DND-41 (cell line): ENCODE measurements at regions not wholly inside any gene's neighbourhood (a gene's known extent, or its start where the extent isn't known, plus 50 kb on each side); places are given as distances from the start of the nearest gene placed in this dataset.

Source experiments
- ATAC-seq: fragments of 200-7000 bp; cut with Tn5 transposase; 3 replicates; pipeline ENCODE4 v1.9.1; 2021; ENCODE audit warnings: low read depth; ENCODE audit not compliant: insufficient read depth
- DNase-seq: peaks from one replicate; pipeline ENCODE4 v3.0.0-alpha.2; 2020
- H2AFZ ChIP-seq: 2 replicates; pipeline ENCODE4 v1.6.0; 2012; ENCODE audit warnings: low read depth, low read length
- H3K27ac ChIP-seq: 2 replicates; pipeline ENCODE4 v1.5.1; 2012; ENCODE audit warnings: low read length, inconsistent platforms
- H3K27me3 ChIP-seq: fragments of 200-600 bp; sonication (generic); 2 replicates; pipeline ENCODE4 v1.6.0; 2012; ENCODE audit warnings: low read length, mild to moderate bottlenecking, inconsistent platforms; ENCODE audit not compliant: insufficient read depth, poor library complexity
- H3K36me3 ChIP-seq: 2 replicates; pipeline ENCODE4 v1.5.1; 2012; ENCODE audit warnings: low read length, inconsistent platforms; ENCODE audit not compliant: insufficient read depth
- H3K4me1 ChIP-seq: 2 replicates; pipeline ENCODE4 v1.5.1; 2012; ENCODE audit warnings: mild to moderate bottlenecking, low read length; ENCODE audit not compliant: insufficient read depth
- H3K4me2 ChIP-seq: 2 replicates; pipeline ENCODE4 v1.6.0; 2012; ENCODE audit warnings: mild to moderate bottlenecking, moderate library complexity, low read length, inconsistent platforms; ENCODE audit not compliant: insufficient read depth
- H3K4me3 ChIP-seq, 2 experiments: fragments of 200-600 bp in 1 of 2; shearing (Covaris generic) in 1 of 2; 2 replicates each; pipeline ENCODE4 v1.5.1; 2012 to 2016; ENCODE audit warnings: inconsistent platforms in 2 of 2, low read length in 2 of 2, mild to moderate bottlenecking in 2 of 2, low read depth in 1 of 2, moderate library complexity in 1 of 2
- H3K79me2 ChIP-seq: 2 replicates; pipeline ENCODE4 v1.6.0; 2012; ENCODE audit warnings: low read length, inconsistent platforms; ENCODE audit not compliant: insufficient read depth
- H3K9ac ChIP-seq: 2 replicates; pipeline ENCODE4 v1.6.0; 2012; ENCODE audit warnings: low read depth, mild to moderate bottlenecking, inconsistent platforms, low read length, moderate library complexity
- H3K9me3 ChIP-seq: 2 replicates; pipeline ENCODE4 v1.5.1; 2012; ENCODE audit warnings: low read length, moderate library complexity, mild to moderate bottlenecking, inconsistent platforms; ENCODE audit not compliant: insufficient read depth, severe bottlenecking
- H4K20me1 ChIP-seq: 2 replicates; pipeline ENCODE4 v1.6.0; 2012; ENCODE audit warnings: low read length; ENCODE audit not compliant: insufficient read depth
- EZH2 ChIP-seq: IDR thresholded peaks from 3 replicates; pipeline ENCODE4 v1.6.1; 2012; ENCODE audit warnings: borderline replicate concordance, low read depth, mild to moderate bottlenecking, moderate library complexity, low read length, inconsistent platforms; ENCODE audit not compliant: severe bottlenecking
- TF ChIP-seq, protein P1 (sequence below): IDR thresholded peaks from 2 replicates; pipeline ENCODE4 v1.5.1; 2012; ENCODE audit warnings: borderline replicate concordance, low read length, moderate library complexity, mild to moderate bottlenecking; ENCODE audit not compliant: poor library complexity, severe bottlenecking; ENCODE audit errors: extremely low read depth

DNA sequence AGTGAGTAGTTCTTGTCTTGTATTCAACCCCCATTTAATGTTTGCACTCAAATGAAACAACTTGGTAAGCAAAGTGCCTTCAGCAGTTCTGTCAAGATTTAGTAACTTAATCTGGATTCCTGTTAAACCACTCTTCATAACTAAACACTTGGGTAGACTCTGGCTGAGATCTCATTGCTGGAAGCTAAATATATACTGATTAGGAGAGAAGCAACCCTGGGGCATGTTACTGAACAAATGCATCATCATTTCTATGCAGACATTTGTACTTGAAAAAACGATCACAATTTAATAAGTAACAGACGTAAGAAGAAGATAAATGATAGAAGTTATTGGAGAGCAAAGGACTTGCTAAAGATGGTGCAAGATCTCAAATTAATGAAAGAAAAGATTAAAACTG lies 308.4 kb upstream of the POM121L12 start:
- no peak overlapping the region for H3K9ac ChIP-seq
- ATAC-seq = no peak
- TF ChIP-seq EZH2 = no peak
- TF ChIP-seq, protein P1, sequence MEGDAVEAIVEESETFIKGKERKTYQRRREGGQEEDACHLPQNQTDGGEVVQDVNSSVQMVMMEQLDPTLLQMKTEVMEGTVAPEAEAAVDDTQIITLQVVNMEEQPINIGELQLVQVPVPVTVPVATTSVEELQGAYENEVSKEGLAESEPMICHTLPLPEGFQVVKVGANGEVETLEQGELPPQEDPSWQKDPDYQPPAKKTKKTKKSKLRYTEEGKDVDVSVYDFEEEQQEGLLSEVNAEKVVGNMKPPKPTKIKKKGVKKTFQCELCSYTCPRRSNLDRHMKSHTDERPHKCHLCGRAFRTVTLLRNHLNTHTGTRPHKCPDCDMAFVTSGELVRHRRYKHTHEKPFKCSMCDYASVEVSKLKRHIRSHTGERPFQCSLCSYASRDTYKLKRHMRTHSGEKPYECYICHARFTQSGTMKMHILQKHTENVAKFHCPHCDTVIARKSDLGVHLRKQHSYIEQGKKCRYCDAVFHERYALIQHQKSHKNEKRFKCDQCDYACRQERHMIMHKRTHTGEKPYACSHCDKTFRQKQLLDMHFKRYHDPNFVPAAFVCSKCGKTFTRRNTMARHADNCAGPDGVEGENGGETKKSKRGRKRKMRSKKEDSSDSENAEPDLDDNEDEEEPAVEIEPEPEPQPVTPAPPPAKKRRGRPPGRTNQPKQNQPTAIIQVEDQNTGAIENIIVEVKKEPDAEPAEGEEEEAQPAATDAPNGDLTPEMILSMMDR = no peak
- H3K27me3 ChIP-seq = no peaks in the 10 kb centered on the region
- no peak overlapping the region for H3K4me2 ChIP-seq
- no peaks in the 10 kb centered on the region for H3K4me1 ChIP-seq
- no peak overlapping the region for H2AFZ ChIP-seq
- no peaks in the 10 kb centered on the region for H3K79me2 ChIP-seq
- H4K20me1 ChIP-seq = no peaks in the 10 kb centered on the region
- DNase-seq = no peak
- H3K36me3 ChIP-seq = no peaks in the 10 kb centered on the region
- H3K4me3 ChIP-seq = no peak overlapping the region
- no peak overlapping the region for H3K27ac ChIP-seq
- no peaks in the 10 kb centered on the region for H3K9me3 ChIP-seq

DNA sequence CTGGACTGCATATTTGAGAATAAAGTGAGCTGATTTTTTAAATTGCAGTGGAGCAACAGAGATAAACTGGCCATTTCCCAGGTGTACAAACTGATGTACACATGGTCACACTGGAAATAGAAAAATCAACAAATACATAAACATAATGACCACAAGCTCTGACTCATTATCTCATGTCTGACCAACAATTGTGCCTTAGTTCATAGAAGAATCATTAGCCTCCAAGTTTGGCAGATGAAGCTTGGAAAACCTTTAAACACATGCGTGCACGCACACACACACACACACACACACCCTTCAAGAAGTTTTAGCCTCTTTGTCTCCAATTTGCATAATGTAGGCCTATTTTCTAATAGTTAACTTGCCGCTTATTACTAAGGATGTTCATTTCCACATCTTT lies 308.9 kb upstream of the POM121L12 start:
- Histone ChIP-seq H3K27me3 (no peaks in the 10 kb centered on the region), H4K20me1 (no peaks in the 10 kb centered on the region), H3K9ac (no peak overlapping the region), H3K36me3 (no peaks in the 10 kb centered on the region), H3K4me1 (no peaks in the 10 kb centered on the region), H3K27ac (no peak overlapping the region), H3K4me3 (no peak overlapping the region), H3K9me3 (no peaks in the 10 kb centered on the region), H2AFZ (no peak overlapping the region), H3K4me2 (no peak overlapping the region), H3K79me2 (no peaks in the 10 kb centered on the region)
- no peak for ATAC-seq
- no peak for DNase-seq
- no peak for TF ChIP-seq EZH2
- TF ChIP-seq, protein P1 = no peak

DNA sequence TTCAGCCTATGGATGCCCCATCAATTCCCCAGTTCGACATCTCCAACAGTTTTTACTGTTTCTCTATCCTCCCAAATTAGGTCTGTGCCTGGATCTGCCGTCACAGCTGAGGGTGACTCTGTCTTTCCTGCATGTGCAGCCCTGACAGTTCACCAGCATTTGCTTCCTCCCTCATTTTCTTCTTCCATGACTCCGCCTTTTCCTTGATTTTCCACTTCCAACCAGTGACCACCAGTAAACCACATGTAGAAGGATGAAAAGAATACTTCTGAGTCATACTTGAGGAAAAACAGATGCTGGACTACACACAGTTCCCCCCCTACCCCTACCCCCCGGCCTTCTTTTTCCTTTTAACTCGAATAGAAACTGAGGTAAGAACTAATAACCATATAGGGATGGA lies 311.8 kb upstream of the POM121L12 start:
- no peak overlapping the region for H2AFZ ChIP-seq
- H3K79me2 ChIP-seq = no peaks in the 10 kb centered on the region
- H3K9me3 ChIP-seq = no peaks in the 10 kb centered on the region
- no peaks in the 10 kb centered on the region for H3K36me3 ChIP-seq
- no peak for TF ChIP-seq EZH2
- TF ChIP-seq, protein P1 = no peak
- H3K27ac ChIP-seq = no peak overlapping the region
- H3K4me1 ChIP-seq = no peaks in the 10 kb centered on the region
- no peak overlapping the region for H3K9ac ChIP-seq
- ATAC-seq (no peak), DNase-seq (no peak)
- H3K4me2 ChIP-seq = no peak overlapping the region
- H3K27me3 ChIP-seq = no peaks in the 10 kb centered on the region
- no peaks in the 10 kb centered on the region for H4K20me1 ChIP-seq
- H3K4me3 ChIP-seq = no peak overlapping the region

DNA sequence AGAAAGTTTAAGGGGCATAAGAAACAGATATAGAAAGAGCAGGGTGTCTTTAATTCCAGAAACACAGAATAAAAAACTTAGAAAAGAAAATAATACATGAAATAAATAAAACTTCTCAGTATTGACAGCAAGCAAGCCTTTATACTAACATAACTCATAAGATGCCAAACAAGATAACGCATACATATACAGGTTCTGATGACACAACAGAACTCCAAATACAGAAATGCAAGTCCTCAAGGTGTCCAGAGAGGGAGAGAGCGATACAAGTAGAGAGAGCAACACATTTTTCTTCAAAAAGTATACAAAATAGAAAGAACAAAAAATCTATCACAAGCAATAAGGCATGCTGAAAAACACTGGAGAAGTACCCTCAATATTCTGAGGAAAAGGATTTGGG lies 314.6 kb upstream of the POM121L12 start:
- TF ChIP-seq, protein P1 = no peak
- no peak for TF ChIP-seq EZH2
- no peak overlapping the region for H3K4me3 ChIP-seq
- no peak for DNase-seq

More for the DNA sequence above, 314.6 kb upstream of the POM121L12 start:
- Histone ChIP-seq H2AFZ (no peak overlapping the region), H4K20me1 (no peaks in the 10 kb centered on the region), H3K27me3 (no peaks in the 10 kb centered on the region), H3K36me3 (no peaks in the 10 kb centered on the region), H3K9me3 (no peaks in the 10 kb centered on the region), H3K79me2 (no peaks in the 10 kb centered on the region), H3K27ac (no peak overlapping the region), H3K4me2 (no peak overlapping the region), H3K9ac (no peak overlapping the region), H3K4me1 (no peaks in the 10 kb centered on the region)
- ATAC-seq = no peak
